ENCODE measurements at regions not wholly inside any gene's neighbourhood (a gene's known extent, or its start where the extent isn't known, plus 50 kb on each side); places are given as distances from the start of the nearest gene placed in this dataset.
"Not testable (repeated sequence)": the region's sequence is repeated elsewhere in the genome, so short reads cannot be mapped to it uniquely, and the experiment has no call there.

GRCh38 chr10:120229641-120230040 is 227.4 kb upstream of the PLPP4 start:
- TF ChIP-seq, protein P1, sequence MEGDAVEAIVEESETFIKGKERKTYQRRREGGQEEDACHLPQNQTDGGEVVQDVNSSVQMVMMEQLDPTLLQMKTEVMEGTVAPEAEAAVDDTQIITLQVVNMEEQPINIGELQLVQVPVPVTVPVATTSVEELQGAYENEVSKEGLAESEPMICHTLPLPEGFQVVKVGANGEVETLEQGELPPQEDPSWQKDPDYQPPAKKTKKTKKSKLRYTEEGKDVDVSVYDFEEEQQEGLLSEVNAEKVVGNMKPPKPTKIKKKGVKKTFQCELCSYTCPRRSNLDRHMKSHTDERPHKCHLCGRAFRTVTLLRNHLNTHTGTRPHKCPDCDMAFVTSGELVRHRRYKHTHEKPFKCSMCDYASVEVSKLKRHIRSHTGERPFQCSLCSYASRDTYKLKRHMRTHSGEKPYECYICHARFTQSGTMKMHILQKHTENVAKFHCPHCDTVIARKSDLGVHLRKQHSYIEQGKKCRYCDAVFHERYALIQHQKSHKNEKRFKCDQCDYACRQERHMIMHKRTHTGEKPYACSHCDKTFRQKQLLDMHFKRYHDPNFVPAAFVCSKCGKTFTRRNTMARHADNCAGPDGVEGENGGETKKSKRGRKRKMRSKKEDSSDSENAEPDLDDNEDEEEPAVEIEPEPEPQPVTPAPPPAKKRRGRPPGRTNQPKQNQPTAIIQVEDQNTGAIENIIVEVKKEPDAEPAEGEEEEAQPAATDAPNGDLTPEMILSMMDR (IDR thresholded peaks at IDR 0.05): no peak
- Mint-ChIP-seq H3K27ac (no peak overlapping the region), H3K27me3 (no peaks in the 10 kb centered on the region), H3K9me3 (no peaks in the 10 kb centered on the region), H3K36me3 (ENCODE audit: low read depth) (no peaks in the 10 kb centered on the region), H3K4me3 (no peak overlapping the region), H3K4me1 (ENCODE audit: low read depth) (no peaks in the 10 kb centered on the region)
- DNase-seq (no peak), ATAC-seq (no peak)
- ChIA-PET CTCF (no interaction called here), POLR2A (no interaction called here)
- intact Hi-C loops (cut with micrococcal nuclease): loop anchor here (10.0 kb wide), 1 partner anchor 105 kb away; no protein-coding TSS in a partner anchor

DNA sequence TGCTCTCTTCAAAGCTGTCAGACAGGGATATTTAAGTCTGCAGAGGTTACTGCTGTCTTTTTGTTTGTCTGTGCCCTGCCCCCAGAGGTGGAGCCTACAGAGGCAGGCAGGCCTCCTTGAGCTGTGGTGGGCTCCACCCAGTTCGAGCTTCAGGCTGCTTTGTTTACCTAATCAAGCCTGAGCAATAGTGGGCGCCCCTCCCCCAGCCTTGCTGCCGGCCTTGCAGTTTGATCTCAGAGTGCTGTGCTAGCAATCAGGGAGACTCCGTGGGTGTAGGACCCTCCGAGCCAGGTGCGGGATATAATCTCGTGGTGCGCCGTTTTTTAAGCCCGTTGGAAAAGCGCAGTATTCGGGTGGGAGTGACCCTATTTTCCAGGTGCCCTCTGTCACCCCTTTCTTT is 217.3 kb upstream of the PLPP4 start:
- H3K36me3 Mint-ChIP-seq (ENCODE audit: low read depth); H3K4me1 Mint-ChIP-seq (ENCODE audit: low read depth); DNase-seq; H3K27me3 Mint-ChIP-seq; H3K9me3 Mint-ChIP-seq; H3K4me3 Mint-ChIP-seq; POLR2A ChIA-PET; ATAC-seq; intact Hi-C loops (cut with micrococcal nuclease); H3K27ac Mint-ChIP-seq; CTCF ChIA-PET: not testable (repeated sequence)

DNA sequence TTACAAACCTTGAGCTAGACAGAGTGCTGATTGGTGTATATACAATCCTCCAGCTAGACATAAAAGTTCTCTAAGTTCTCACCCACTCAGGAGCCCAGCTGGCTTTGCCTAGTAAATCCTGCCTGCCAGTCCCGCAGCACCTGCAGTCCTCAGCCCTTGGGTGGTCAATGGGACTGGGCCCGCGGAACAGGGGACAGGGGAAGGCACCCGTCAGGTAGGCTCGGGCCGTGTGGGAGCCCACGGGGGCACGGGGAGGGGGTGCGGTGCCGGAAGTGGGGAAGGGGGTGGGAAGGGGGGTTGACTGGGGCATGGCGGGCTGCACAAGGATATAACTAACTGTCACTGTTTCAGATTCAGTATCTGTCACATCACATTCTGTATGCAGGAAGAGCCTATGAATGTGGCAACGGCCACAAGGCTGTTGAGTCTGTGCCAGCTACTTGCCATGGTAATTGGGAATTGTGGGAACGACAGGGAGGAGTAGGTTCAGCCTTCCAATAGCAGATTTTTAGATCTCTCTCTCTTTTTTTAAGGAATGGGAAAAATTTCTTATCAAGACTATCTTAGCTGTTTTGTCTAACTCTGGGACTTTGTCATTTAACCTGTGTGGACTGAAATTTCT is 205.1 kb upstream of the PLPP4 start:
- H3K27me3 Mint-ChIP-seq: peaks cover 3% of the 10 kb centered on the region
- ChIA-PET POLR2A (no interaction called here), CTCF (no interaction called here)
- no peaks in the 10 kb centered on the region for H3K4me1 Mint-ChIP-seq (ENCODE audit: low read depth)
- ATAC-seq (no peak), DNase-seq (no peak)
- H3K36me3 Mint-ChIP-seq (ENCODE audit: low read depth): no peaks in the 10 kb centered on the region
- intact Hi-C loops (cut with micrococcal nuclease): no loop called here
- no peak overlapping the region for H3K4me3 Mint-ChIP-seq
- TF ChIP-seq, protein P1 (IDR thresholded peaks at IDR 0.05): no peak
- H3K9me3 Mint-ChIP-seq: no peaks in the 10 kb centered on the region
- H3K27ac Mint-ChIP-seq: no peak overlapping the region

DNA sequence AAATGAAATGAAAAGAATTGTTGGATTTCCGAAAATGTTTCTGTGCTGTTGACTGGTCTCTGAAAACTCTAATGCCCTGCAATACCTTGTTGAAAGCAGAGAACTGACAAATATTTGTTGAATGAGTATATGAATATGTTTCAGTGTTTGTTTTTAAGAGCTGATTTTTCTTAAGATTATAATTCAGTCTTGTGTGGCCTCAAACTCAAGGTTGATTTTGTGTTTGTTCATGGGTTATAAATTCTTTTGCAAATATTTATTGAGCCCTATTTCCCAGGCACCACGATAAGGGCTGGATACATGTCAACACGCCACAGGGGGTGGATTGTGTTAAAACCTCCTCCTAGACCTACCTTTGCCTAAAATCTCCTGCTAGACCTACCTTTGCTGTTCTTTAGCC is 203.9 kb upstream of the PLPP4 start:
- intact Hi-C loops (cut with micrococcal nuclease): no loop called here
- Mint-ChIP-seq H3K27ac (no peak overlapping the region), H3K27me3 (peaks cover 2% of the 10 kb centered on the region), H3K9me3 (no peaks in the 10 kb centered on the region), H3K4me1 (ENCODE audit: low read depth) (no peaks in the 10 kb centered on the region), H3K4me3 (no peak overlapping the region), H3K36me3 (ENCODE audit: low read depth) (no peaks in the 10 kb centered on the region)
- ChIA-PET POLR2A (no interaction called here), CTCF (no interaction called here)
- DNase-seq (no peak), ATAC-seq (no peak)
- TF ChIP-seq, protein P1 (IDR thresholded peaks at IDR 0.05): no peak

- H3K4me3 Mint-ChIP-seq: no peak overlapping the region
- intact Hi-C loops (cut with micrococcal nuclease): no loop called here
- TF ChIP-seq, protein P1 (IDR thresholded peaks at IDR 0.05): no peak
- H3K27me3 Mint-ChIP-seq: peaks cover 23% of the 10 kb centered on the region
- ChIA-PET POLR2A (no interaction called here), CTCF (interaction anchor here (0.9 kb wide), 1 partner anchor 39 kb away, joined by 5 read pairs; no protein-coding TSS in a partner anchor)
- DNase-seq (no peak), ATAC-seq (no peak)
- H3K36me3 Mint-ChIP-seq (ENCODE audit: low read depth): no peaks in the 10 kb centered on the region
- no peaks in the 10 kb centered on the region for H3K4me1 Mint-ChIP-seq (ENCODE audit: low read depth)
- H3K27ac Mint-ChIP-seq: no peak overlapping the region
- H3K9me3 Mint-ChIP-seq: no peaks in the 10 kb centered on the region
These were observed 196.6 kb upstream of the PLPP4 start for GRCh38 chr10:120260456-120260855.

All from activated CD8-positive, alpha-beta T cell treated with anti-CD3 and anti-CD28 coated beads for 36 hours (primary cell).